Osteocyte (in vitro differentiated cells): ENCODE measurements at regions not wholly inside any gene's neighbourhood (a gene's known extent, or its start where the extent isn't known, plus 50 kb on each side); places are given as distances from the start of the nearest gene placed in this dataset.
"Not testable (repeated sequence)": the region's sequence is repeated elsewhere in the genome, so short reads cannot be mapped to it uniquely, and the experiment has no call there.

Experiments used
- DNase-seq: peaks from one replicate; pipeline ENCODE4 v3.0.0; 2021; ENCODE audit warnings: mixed read lengths; ENCODE audit not compliant: unreplicated experiment; ENCODE audit errors: extremely low spot score
- H3K27ac Mint-ChIP-seq: one replicate; pipeline ENCODE4 v1.8.0; 2021; ENCODE audit warnings: mild to moderate bottlenecking, mixed read lengths; ENCODE audit not compliant: unreplicated experiment
- H3K27me3 Mint-ChIP-seq: one replicate; pipeline ENCODE4 v1.8.0; 2021; ENCODE audit warnings: mixed read lengths; ENCODE audit not compliant: unreplicated experiment
- H3K36me3 Mint-ChIP-seq: one replicate; pipeline ENCODE4 v1.8.0; 2021; ENCODE audit warnings: mixed read lengths; ENCODE audit not compliant: unreplicated experiment
- H3K4me1 Mint-ChIP-seq: one replicate; pipeline ENCODE4 v1.8.0; 2021; ENCODE audit warnings: mixed read lengths; ENCODE audit not compliant: unreplicated experiment
- H3K4me3 Mint-ChIP-seq: one replicate; pipeline ENCODE4 v1.8.0; 2021; ENCODE audit warnings: mild to moderate bottlenecking, moderate library complexity, mixed read lengths; ENCODE audit not compliant: unreplicated experiment
- H3K9me3 Mint-ChIP-seq: one replicate; pipeline ENCODE4 v1.8.0; 2021; ENCODE audit warnings: mixed read lengths; ENCODE audit not compliant: unreplicated experiment
- TF ChIP-seq, protein P1 (sequence below): fragments of 200-600 bp; sonication (generic); IDR thresholded peaks from 2 replicates; pipeline ENCODE4 v1.5.0; 2021; ENCODE audit warnings: antibody characterized with exemption, mild to moderate bottlenecking, moderate library complexity

DNA sequence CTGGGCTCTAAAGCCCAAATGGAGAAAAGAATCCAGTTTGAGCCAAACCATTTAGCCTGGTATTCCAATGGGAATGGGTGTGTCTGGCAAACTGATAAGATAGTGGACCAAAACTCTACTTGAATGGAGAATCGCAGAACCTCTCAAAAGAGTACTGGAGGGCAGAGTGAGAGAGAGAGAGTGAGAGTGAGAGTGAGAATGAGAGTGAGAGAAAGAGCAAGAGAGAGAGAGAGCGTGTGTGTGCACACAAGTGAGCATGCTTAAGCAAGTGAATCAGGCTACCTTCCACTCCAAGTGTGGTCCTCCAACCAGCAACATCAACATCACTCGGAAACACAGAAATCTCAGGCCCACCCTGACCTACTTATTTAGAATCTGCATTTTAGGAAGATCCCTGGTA is 58.8 kb downstream of the UQCRFS1 start:
- no peak for DNase-seq
- Mint-ChIP-seq H3K27ac (no peak overlapping the region), H3K4me1 (no peaks in the 10 kb centered on the region), H3K4me3 (no peak overlapping the region), H3K27me3 (no peaks in the 10 kb centered on the region), H3K9me3 (peaks cover 29% of the 10 kb centered on the region), H3K36me3 (no peaks in the 10 kb centered on the region)
- TF ChIP-seq, protein P1, sequence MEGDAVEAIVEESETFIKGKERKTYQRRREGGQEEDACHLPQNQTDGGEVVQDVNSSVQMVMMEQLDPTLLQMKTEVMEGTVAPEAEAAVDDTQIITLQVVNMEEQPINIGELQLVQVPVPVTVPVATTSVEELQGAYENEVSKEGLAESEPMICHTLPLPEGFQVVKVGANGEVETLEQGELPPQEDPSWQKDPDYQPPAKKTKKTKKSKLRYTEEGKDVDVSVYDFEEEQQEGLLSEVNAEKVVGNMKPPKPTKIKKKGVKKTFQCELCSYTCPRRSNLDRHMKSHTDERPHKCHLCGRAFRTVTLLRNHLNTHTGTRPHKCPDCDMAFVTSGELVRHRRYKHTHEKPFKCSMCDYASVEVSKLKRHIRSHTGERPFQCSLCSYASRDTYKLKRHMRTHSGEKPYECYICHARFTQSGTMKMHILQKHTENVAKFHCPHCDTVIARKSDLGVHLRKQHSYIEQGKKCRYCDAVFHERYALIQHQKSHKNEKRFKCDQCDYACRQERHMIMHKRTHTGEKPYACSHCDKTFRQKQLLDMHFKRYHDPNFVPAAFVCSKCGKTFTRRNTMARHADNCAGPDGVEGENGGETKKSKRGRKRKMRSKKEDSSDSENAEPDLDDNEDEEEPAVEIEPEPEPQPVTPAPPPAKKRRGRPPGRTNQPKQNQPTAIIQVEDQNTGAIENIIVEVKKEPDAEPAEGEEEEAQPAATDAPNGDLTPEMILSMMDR, result no peak

- Mint-ChIP-seq H3K27ac (no peak overlapping the region), H3K4me1 (no peaks in the 10 kb centered on the region), H3K9me3 (peaks cover 6% of the 10 kb centered on the region), H3K36me3 (no peaks in the 10 kb centered on the region), H3K4me3 (no peak overlapping the region), H3K27me3 (no peaks in the 10 kb centered on the region)
- TF ChIP-seq, protein P1, result no peak
- DNase-seq, result no peak
These were observed 67.2 kb downstream of the UQCRFS1 start for GRCh38 chr19:29145756-29146155.

- Mint-ChIP-seq H3K27me3 (no peaks in the 10 kb centered on the region), H3K27ac (no peak overlapping the region), H3K4me1 (no peaks in the 10 kb centered on the region), H3K9me3 (peaks cover 23% of the 10 kb centered on the region), H3K4me3 (no peak overlapping the region), H3K36me3 (no peaks in the 10 kb centered on the region)
- no peak for DNase-seq
- TF ChIP-seq, protein P1, result no peak
These were observed 69.8 kb downstream of the UQCRFS1 start for GRCh38 chr19:29143183-29143582.

- H3K36me3 Mint-ChIP-seq, result no peaks in the 10 kb centered on the region
- H3K9me3 Mint-ChIP-seq, result peaks cover 33% of the 10 kb centered on the region
- H3K4me1 Mint-ChIP-seq, result no peaks in the 10 kb centered on the region
- H3K27ac Mint-ChIP-seq, result no peak overlapping the region
- H3K27me3 Mint-ChIP-seq, result no peaks in the 10 kb centered on the region
- DNase-seq, result no peak
- TF ChIP-seq, protein P1, result no peak
- H3K4me3 Mint-ChIP-seq, result no peak overlapping the region
These were observed 73.7 kb downstream of the UQCRFS1 start for GRCh38 chr19:29139227-29139626.

DNA sequence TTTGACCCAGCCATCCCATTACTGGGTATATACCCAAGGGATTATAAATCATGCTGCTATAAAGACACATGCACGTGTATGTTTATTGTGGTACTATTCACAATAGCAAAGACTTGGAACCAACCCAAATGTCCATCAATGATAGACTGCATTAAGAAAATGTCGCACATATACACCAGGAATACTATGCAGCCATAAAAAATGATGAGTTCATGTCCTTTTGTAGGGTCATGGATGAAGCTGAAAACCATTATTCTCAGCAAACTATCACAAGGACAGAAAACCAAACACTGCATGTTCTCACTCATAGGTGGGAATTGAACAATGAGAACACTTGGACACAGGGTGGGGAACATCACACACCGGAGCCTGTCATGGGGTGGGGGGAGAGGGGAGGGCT is 74.7 kb downstream of the UQCRFS1 start:
- DNase-seq, H3K4me1 Mint-ChIP-seq, H3K27ac Mint-ChIP-seq, H3K36me3 Mint-ChIP-seq, H3K4me3 Mint-ChIP-seq, H3K27me3 Mint-ChIP-seq: not testable (repeated sequence)
- H3K9me3 Mint-ChIP-seq, result peaks cover 36% of the 10 kb centered on the region

DNA sequence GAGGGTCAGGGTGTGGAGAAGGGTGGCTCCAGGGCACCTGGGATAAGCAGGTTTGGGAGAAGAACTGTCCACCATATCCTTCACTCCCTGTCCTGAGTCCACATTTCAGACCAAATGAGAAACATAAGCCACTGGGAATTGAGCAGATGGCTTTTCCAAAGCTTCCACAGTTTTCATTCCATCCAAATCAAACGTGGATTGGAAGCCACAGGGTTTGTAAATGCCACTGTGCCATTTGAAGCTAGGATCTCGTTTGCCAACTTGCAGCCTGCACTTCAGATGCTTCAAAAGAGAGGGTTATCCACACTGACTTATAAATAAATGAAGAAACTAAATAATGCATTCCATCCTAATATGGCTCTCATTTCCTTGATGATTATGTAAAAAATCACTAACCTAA is 81.5 kb downstream of the UQCRFS1 start:
- no peaks in the 10 kb centered on the region for H3K27me3 Mint-ChIP-seq
- H3K27ac Mint-ChIP-seq, result no peak overlapping the region
- H3K4me3 Mint-ChIP-seq, result no peak overlapping the region
- no peaks in the 10 kb centered on the region for H3K36me3 Mint-ChIP-seq
- DNase-seq, result no peak
- H3K9me3 Mint-ChIP-seq, result peaks cover 15% of the 10 kb centered on the region
- no peaks in the 10 kb centered on the region for H3K4me1 Mint-ChIP-seq
- TF ChIP-seq, protein P1, result no peak
